WERI-Rb-1 (cell line): ENCODE measurements at regions not wholly inside any gene's neighbourhood (a gene's known extent, or its start where the extent isn't known, plus 50 kb on each side); places are given as distances from the start of the nearest gene placed in this dataset.

Source experiments
- DNase-seq: peaks from one replicate; pipeline ENCODE4 v3.0.0-alpha.2; 2020
- H3K27ac ChIP-seq: fragments of 250-450 bp; sonication (Bioruptor Pico); 2 replicates; pipeline ENCODE4 v1.5.1; 2020; ENCODE audit warnings: mild to moderate bottlenecking, moderate library complexity
- H3K27me3 ChIP-seq: fragments of 250-450 bp; sonication (Bioruptor Pico); 2 replicates; pipeline ENCODE4 v1.5.1; 2021; ENCODE audit warnings: mild to moderate bottlenecking, low read depth, moderate library complexity; ENCODE audit not compliant: insufficient read depth, severe bottlenecking
- H3K36me3 ChIP-seq: fragments of 250-450 bp; sonication (Bioruptor Pico); 2 replicates; pipeline ENCODE4 v1.5.1; 2020; ENCODE audit warnings: mild to moderate bottlenecking, moderate library complexity
- H3K4me3 ChIP-seq: 2 replicates; pipeline ENCODE4 v1.5.1; 2011; ENCODE audit warnings: low read depth, mild to moderate bottlenecking, control low read depth, low read length
- H3K9me3 ChIP-seq: fragments of 250-450 bp; sonication (Bioruptor Pico); 2 replicates; pipeline ENCODE4 v1.5.1; 2021; ENCODE audit warnings: mild to moderate bottlenecking, moderate library complexity; ENCODE audit not compliant: severe bottlenecking
- CTCF ChIP-seq: IDR thresholded peaks from 2 replicates; pipeline ENCODE4 v1.5.1; 2011; ENCODE audit warnings: low read depth, mild to moderate bottlenecking, control low read depth, inconsistent platforms, low read length

- Histone ChIP-seq H3K9me3 (peaks cover 4% of the 10 kb centered on the region), H3K27me3 (no peaks in the 10 kb centered on the region), H3K27ac (no peak overlapping the region), H3K36me3 (no peaks in the 10 kb centered on the region), H3K4me3 (no peak overlapping the region)
- TF ChIP-seq CTCF, result no peak
- DNase-seq, result no peak
These were observed 68.5 kb upstream of the ADGRA1 start for GRCh38 chr10:133019191-133019590.

GRCh38 chr10:133018491-133018890, 69.2 kb upstream of the ADGRA1 start:
- H3K27me3 ChIP-seq, result no peaks in the 10 kb centered on the region
- H3K4me3 ChIP-seq, result no peak overlapping the region
- TF ChIP-seq CTCF, result no peak
- no peak for DNase-seq
- H3K36me3 ChIP-seq, result no peaks in the 10 kb centered on the region
- no peak overlapping the region for H3K27ac ChIP-seq
- H3K9me3 ChIP-seq, result peaks cover 4% of the 10 kb centered on the region

GRCh38 chr10:133017203-133017601, 70.5 kb upstream of the ADGRA1 start:
- no peak for TF ChIP-seq CTCF

GRCh38 chr10:133016493-133017202, 71.1 kb upstream of the ADGRA1 start:
- H3K27me3 ChIP-seq, result no peaks in the 10 kb centered on the region
- no peak for TF ChIP-seq CTCF
- H3K9me3 ChIP-seq, result peaks cover 4% of the 10 kb centered on the region
- no peak for DNase-seq
- no peaks in the 10 kb centered on the region for H3K36me3 ChIP-seq
- no peak overlapping the region for H3K27ac ChIP-seq
- H3K4me3 ChIP-seq, result no peak overlapping the region

More at GRCh38 chr10:133017203-133017601, 70.5 kb upstream of the ADGRA1 start:
- no peak overlapping the region for H3K4me3 ChIP-seq
- H3K27ac ChIP-seq, result no peak overlapping the region
- no peaks in the 10 kb centered on the region for H3K27me3 ChIP-seq
- DNase-seq, result no peak
- no peaks in the 10 kb centered on the region for H3K36me3 ChIP-seq
- peaks cover 4% of the 10 kb centered on the region for H3K9me3 ChIP-seq

GRCh38 chr10:133015816-133016462, 71.8 kb upstream of the ADGRA1 start:
- no peak for DNase-seq
- H3K27ac ChIP-seq, result no peak overlapping the region
- no peaks in the 10 kb centered on the region for H3K36me3 ChIP-seq
- H3K27me3 ChIP-seq, result no peaks in the 10 kb centered on the region
- H3K4me3 ChIP-seq, result no peak overlapping the region
- no peak for TF ChIP-seq CTCF
- no peaks in the 10 kb centered on the region for H3K9me3 ChIP-seq
